GM21423 (cell line): ENCODE measurements at regions not wholly inside any gene's neighbourhood (a gene's known extent, or its start where the extent isn't known, plus 50 kb on each side); places are given as distances from the start of the nearest gene placed in this dataset.

Source experiments
- ATAC-seq: cut with Tn5 transposase; IDR thresholded peaks from one replicate; pipeline ENCODE4 v1.9.1; 2021; ENCODE audit warnings: mild to moderate bottlenecking, moderate library complexity; ENCODE audit not compliant: unreplicated experiment

DNA sequence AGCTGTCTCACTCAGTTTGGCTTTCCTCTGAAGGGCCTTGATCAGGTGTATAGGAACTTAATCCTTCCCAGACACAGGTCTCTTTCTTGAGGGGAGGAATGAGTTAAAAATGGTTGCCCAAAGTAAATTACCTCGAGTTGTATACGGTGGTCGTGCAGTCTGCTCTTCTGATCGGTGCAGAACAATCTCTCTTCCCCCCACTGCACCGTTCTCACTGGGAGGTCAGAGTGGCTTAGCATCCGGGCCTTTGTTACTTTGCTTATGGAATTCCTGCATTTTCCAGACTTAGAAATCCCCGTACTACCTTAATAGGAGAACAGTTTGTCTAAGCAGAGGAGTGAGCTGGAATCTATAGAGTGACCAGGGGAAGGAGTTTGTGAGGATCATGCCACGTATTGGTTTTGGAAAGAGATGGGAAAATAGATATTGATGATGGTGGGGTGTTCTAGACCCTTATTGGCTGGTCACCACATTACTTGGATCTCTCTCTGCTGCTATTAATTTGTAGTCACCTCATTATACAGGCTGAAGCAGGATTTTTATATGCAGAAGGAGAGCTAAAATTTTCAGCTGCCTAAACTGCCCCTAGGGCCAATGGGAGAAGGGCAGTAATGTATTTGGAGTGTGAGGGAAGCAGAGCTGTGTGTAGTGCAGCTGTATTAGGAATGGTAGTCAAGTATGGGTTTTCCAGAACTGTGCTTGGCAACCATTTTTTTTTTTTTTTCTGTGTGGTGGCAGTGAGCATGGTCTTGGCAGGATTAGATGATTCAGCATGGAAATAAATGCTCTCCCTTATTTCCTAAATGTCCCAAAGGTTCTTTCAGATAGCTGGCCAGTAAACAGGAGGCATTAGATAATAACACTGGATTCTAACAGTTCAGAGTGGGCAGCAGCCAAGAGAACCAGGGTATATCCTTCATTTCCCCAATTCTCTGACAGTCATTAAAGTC lies 81.5 kb downstream of the NDUFS5 start:
- ATAC-seq: no peak

DNA sequence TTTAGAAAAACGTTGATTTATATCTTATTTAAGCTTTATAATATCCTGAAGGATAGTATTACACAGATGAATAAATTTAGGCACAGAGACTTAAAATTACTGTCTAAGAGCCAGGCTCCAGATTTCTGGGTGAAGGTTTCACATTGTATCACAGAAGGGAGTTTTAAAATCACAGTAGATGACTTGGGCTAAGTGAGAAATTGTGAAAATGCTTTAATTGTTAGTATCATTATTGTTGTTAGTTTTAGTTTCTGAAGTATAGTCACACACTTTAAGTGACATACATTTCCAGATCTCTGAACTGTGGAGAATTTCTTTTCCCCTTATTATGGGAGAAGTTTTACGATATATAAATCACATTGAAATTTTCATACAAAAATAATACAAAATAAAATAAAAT lies 83.5 kb downstream of the NDUFS5 start:
- no peak for ATAC-seq

DNA sequence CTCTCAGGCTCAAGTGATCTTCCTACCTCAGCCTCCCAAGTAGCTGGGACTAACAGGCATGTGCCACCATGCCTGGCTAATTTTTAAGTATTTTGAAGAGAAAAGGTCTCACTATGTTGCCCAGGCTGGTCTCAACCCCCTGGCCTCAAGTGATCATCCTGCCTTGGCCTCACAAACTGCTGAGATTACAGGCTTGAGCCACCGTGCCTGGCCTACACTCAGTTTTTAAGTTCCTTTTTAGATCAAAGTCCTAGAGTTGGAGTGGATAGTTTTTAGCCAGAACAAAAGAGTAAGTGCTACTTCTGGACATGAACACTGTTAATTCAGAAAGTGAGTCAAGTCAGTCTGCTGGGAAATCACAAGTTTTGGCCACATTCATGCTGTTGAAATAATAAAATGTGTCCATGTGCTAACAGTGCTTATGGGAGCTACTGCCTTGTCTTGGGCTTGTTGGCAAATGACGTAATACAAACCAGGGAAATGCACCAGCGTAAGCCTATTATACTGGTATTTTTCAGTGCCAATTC lies 84.2 kb downstream of the NDUFS5 start:
- ATAC-seq: no peak

DNA sequence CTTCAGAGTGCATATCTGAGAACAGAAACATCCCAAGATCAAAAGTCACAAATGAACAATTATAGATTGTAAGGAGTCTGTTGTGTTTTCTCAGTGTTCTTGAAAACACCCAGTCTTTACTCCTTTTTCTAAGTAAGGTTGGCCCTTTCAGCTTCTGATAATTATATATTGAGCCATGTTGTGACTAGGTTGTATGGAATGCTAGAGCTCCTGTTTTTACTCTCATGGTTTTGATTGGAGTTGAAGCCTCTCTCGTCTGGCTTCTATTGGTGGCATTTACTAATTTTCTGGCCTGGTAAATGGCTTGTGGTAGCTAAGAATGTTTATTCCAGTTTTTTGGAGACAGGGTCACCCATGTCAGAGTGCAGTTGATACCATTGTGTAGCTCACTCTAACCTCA lies 84.7 kb downstream of the NDUFS5 start:
- ATAC-seq: no peak

DNA sequence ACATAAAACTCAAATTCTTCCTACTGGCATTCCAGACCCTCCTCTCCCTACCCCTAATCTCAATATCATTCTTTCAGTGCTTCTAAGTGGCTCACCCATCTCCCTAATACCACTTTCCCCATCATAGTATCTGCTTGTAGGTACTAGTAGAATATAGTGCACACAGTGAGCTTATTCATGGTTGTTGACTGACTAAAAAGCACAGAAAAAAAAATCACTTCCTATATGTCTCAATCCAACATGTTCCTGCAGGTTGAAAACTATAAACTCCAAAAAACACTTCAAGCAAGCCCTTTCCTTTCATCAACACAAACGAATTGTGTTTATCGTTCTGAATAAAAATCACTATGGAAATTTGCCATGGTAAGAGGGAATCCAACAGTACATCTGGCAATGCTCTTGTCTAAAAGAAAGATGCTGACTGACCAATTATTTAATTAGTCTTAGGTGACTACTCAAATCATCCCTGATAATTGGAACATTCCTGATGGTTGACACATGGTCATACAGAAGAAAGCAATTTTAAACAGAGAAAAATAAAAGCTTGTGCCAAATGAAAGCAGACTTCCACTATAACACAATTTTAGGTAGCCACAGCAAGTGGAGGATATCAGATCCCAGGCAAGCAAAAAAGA lies 87.1 kb downstream of the NDUFS5 start:
- no peak for ATAC-seq

DNA sequence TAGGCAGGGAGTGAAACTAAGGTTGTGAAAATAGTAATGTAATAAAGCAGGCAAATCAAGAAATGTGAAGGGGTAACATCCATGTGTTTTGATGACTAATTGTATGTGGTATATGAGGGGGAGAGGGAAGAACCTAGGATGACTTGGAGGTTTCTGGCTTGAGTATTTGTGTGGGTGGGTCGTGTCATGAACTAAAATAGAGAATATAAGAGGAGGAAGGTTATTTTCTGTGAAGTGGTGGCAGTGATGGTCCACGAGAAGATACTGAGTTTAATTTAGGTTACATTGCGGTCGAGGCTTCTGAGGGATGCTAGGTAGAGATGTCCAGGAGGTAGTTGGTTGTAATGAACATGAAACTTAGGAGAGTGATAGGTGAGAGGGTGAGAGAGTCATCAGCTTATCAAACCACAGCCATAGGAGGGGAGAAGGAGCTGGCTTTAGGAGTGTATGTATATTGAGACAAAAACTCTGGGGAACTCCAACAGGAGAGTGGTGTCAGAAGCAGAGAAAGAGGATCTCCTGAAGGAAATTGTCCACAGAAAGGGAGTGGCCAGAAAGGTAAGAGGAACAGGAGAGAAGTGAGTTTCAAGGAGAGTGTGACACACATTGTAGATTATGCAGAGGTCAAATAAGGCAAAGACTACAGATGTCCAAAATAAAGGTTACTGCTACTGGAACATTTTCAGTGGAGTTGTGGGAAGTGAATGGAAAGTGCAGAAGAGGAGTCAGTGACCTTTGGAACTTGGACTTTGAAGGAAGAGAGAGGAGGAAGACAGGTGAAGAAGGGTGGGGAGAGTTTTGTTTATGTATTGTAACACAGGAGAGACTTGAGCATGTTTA lies 89.0 kb upstream of the MACF1 start:
- ATAC-seq: no peak

DNA sequence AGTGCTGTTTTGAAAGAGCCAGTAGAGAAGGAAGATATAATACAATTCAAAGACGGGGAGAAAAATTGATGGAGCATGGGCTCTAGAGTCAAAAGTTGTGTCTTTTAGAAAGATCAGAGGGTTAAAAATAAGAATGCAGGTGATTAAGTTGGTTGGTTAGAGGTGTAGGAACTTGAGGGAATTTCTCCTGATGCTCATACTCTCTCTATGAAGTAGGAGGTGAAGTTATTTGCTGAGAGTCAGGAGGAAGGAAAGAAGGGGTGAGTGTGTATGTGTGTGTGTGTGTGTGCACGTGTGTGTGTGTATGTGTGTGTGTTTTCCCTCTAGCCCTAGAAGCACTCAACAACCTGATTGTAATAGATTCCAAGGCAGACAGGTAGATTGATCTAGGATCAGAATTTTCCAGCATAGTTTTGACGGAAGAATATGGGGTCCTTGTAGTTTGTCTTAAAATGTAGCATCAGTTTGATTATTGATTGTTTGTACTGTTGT lies 88.3 kb upstream of the MACF1 start:
- ATAC-seq: no peak

DNA sequence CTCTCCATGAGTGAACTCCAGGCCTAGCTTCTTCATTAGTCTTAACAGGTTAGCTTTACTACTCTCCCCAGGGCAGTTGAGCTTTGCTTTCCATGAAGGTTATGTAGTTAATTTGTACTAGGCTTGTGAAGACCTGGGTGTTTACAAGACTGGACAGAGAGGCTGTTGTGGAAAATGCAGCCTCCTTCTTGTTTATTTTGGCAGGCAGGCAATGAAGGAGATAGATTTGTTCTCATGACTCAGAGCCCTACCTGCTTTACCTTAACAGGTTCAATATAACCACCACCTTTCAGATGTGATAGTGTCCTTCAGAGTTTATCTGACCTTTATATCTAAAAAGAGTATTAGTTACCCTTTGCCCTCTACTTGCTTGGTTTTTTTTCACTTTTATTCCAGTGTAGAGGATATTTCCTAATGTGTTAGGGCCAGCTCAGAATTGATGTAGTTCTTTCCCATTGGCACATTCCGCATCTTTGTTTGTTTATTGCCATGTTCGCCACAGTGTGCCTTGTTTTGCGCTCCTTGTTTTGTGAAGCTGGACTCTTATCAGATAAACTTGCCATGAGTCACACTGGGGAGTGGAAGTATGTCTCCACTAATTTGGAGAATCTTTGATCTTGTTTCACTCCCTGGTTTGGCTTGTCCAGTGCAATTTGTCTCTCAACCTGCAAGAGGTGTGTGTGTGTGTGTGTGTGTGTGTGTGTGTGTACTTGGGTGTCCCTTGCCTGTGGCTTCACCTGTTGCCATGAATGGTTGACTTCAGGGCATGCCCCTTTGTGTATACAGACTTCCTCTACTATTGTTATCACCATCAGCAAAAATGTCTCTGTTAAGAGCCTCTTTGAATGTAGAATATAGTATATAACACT lies 87.4 kb upstream of the MACF1 start:
- ATAC-seq: no peak

DNA sequence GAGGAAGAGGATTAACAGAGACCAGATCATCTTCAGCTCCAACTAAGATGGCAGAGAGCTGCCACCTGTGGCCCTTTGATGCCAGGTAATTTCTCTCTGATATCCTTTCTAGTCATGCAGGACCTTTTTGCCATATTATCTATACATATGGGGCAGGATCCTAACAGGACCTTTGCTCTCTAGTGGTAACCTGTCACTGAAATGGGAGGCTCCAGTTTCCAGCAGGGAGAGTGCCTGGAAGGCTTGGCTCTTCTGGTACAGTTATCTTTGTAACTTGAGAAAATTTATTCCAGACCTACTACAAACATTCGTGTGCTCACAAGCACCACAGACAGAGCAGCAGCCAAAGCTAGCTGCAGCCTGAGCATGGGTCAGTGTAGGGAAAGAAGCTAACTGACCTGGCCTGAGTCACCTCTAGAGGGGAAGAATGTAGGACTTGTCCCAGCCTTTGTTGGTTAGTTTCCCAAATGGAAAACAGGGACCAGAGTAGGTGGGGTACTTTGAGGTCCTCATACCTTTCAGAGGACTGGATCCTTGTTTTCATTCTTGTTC lies 86.5 kb upstream of the MACF1 start:
- ATAC-seq: no peak

DNA sequence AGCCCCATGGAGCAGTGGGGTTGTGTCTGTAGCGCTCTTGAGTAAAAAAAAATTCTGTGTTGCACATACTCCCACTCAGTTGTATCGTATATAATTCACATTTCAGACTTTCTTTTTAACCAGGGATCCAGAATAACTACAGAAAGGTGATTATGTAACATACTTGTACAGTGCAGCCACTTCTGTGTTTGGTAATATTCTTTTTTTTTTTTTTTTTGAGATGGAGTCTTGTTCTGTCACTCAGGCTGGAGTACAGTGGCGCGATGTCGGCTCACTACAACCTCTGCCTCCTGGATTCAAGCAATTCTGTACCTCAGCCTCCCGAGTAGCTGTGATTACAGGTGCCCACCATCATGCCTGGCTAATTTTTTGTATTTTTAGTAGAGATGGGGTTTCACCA lies 82.4 kb upstream of the MACF1 start:
- no peak for ATAC-seq

DNA sequence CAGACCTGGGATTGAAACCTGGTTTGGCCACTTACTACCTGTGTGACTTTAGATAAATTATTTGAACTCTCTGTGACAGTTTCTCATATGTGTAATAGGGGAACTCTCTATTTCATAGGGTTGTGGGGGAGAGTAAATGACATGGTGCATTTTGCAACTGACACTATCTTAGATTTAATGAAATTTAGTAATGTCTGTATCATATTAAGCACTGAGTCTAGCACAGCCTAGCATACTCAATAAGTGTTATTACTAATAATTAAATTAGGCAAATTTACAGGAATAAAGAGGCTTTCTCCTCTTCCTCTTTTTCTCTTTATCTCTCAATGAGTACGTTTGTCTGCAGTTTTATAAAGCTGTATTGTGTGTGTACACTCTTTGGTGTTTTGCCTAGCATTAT lies 80.2 kb upstream of the MACF1 start:
- ATAC-seq: no peak

DNA sequence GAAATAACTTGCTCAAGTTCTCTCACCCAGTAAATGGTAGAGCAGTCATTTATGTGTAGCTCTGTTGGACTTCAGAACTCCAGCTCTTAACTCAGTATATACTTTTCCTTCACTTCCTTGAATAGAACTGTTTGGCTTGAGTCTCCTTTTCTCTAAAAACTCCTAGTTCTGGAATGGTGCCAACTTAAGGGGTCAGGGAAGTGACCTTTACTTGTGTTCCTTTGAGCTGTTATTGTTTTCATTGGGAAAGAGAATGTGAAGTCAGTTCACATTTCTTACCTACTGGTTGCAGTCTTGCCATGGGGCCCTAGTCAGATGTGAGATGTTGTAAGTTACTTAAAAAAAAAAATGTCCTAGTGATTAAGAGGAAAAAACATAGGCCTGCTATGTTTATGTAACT lies 77.0 kb upstream of the MACF1 start:
- ATAC-seq: no peak

DNA sequence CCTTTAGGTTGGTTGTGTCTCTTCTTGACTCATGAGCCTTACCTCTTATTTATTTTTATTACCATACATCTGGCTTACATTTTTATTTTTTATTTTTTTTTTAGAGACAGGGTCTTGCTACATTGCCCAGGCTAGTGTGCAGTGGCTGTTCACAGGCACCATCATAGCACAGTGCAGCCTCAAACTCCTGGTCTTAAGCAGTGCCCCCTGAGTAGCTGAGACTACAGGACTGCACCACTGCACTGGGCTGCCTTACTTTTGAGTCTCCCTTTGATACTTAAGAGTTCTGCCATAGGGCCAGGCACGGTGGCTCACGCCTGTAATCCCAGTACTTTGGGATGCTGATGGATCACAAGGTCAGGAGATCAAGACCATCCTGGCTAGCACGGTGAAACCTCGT lies 76.4 kb upstream of the MACF1 start:
- no peak for ATAC-seq

DNA sequence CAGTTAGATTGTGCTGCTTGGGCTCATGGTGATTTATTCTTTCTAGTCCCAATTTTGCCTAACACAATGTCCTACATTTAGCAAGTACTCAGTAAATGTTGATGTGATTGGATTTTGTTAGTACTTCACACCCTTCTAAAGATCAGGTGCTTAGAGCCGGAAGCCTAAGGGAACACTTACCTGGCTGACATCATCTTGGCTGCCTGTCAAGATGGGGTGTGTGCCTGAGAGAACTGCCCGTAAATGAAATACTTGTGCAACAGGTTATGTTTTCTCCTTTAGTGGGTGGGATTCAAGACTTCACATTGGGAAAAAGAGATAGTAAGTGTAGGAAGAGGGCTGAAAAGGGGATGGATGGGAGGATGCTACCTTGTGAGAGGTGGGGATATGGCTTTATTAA lies 75.5 kb upstream of the MACF1 start:
- ATAC-seq: no peak

DNA sequence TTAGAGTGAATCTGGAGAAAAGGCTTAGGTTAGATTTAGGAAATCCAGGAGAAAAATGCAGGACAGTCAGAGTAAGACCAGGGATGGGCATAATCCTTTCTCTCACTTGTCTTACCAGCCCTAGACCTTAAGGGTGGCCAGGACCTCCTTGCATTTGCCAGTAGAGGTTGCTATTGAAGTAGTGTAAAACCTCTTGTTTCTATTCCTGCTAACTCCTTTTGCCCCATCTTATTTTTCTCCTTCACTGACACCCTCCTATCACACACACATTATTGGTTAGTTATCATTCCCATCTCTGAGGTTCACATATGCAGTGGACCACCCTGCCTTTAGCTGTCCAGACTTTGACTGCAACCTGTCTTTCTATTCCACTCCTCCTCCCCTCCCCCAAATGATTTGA lies 75.0 kb upstream of the MACF1 start:
- no peak for ATAC-seq

DNA sequence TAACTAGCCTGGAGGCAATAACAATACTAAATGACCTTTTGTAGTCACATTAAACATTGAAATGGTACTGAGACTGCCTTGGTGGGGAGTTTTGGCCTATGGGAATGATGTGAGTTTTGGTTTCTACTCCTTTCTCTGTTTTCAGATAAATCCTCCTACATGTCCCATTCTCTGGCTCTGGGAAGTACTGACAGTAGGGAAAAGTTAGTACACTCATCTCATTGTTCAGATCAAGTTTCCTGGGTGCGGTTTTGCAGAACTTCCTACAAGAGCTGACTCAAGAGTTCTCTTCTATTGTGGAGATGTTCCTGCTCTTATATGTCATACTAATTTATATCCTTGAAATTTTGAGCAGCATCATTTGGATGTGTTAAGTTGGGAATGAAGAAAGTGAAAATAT lies 74.2 kb upstream of the MACF1 start:
- ATAC-seq: no peak

DNA sequence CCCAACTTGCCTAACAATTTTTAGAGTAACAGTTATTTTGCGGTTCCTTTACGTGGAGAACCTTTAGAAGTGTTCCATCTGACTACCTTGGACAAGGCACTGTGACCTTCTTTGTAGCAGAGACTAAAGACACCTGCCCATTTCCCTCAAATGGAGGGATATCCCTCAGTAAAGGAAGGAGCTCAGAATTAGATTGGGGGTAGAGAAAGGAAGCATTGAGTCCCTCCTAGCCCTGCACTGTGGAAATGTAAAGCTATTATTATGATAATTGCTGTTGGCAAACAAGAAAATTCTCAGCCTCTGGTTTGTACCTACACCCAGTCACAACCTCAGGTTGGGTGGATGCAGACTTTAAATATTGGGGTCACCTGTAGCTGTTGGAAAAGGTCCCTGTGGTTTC lies 72.6 kb upstream of the MACF1 start:
- ATAC-seq: no peak

DNA sequence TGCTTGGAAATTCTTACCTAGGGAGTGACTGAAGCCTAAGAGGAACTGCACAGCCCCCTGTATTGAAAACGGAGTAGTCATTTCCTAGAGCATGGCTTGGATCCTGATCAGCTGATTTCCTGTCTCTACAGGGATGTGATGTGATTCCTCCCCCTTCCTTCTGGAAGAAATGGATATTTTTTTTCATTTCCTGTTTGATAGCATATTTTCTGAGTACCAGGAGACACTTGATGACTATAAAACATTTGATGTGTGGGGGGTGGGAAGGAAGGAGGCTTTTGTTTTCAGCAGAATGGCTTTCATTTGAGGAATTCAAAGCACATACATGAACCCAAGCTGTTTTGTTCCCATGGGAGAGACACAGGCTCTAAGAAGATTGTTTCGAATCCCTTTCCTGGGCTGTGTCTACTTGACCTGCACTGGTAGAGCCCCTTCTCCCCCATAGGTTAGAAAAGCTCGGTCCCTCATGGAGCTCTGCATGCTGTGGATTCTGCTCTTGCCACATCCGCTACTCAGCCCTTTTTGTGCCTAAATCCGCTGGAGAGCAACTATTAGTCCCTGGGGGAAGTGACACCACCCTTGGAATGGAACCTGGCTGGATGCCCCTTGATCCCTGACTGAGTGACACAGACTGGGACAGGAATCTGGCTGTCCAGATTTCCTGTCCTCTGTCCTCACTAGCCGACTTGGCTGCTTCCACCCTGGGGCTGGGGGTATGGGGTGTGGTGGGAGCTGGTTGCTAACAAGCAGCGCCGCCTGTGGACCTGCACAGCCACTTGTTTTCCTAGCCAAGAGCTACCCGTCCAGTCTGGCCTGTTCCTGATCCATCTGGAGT lies 71.8 kb upstream of the MACF1 start:
- no peak for ATAC-seq

DNA sequence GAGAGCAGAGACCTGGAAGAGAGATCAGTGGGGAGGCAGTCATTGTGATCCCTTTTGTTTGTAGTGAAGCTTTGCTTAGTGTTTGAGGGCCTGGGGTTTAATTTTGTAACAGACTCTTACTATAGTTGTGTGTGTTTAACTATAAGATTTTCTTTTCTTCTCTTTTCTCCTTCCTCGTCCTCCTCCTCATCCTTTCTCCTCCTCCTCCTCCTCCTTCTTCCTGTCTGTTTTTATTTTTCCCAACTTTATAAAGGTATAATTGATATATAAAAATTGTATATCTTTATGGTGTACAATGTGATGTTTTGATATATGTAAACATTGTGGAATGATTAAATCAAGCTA lies 71.2 kb upstream of the MACF1 start:
- no peak for ATAC-seq
